ENCODE measurements at regions not wholly inside any gene's neighbourhood (a gene's known extent, or its start where the extent isn't known, plus 50 kb on each side); places are given as distances from the start of the nearest gene placed in this dataset.

- FAIRE-seq (no peak), DNase-seq (ENCODE audit: insufficient read length, low spot score) (no peak)
- TF ChIP-seq PAX5 (IDR thresholded peaks at IDR 0.05; ENCODE audit: insufficient read depth, low read length, severe bottlenecking) (no peak), SPI1 (IDR thresholded peaks at IDR 0.05; ENCODE audit: low read depth, low read length) (no peak), TAF1 (IDR thresholded peaks at IDR 0.05; ENCODE audit: low read depth, low read length) (no peak), POLR2AphosphoS5 (IDR thresholded peaks at IDR 0.05; ENCODE audit: low read depth, low read length) (no peak), POLR2A (IDR thresholded peaks at IDR 0.05; ENCODE audit: low read depth, low read length) (no peak), POU2F2 (IDR thresholded peaks at IDR 0.05; ENCODE audit: low read depth, low read length) (no peak)
These were observed 623.2 kb downstream of the LMO4 start for GRCh38 chr1:87951852-87952251.

DNA sequence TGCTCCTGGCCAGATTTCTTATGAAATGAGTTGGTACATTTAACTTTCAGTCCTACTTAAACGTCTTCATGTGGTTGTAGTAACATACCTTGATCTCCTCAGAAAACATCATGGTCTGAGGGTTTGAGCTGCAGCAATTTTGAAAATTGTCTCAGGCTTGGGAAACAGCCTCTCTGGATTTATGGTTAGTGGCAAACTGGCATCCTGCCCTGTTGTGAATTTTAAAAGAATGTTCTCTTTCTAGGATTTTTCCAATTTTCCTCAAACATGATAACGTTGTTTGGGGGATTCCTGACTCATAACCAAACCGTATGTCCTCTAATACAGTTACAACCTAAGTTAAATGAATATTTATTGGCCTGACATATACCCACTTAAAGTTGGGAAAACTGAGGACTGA lies 624.4 kb downstream of the LMO4 start:
- TF ChIP-seq POLR2A (IDR thresholded peaks at IDR 0.05; ENCODE audit: low read depth, low read length) (no peak), POLR2AphosphoS5 (IDR thresholded peaks at IDR 0.05; ENCODE audit: low read depth, low read length) (no peak), TAF1 (IDR thresholded peaks at IDR 0.05; ENCODE audit: low read depth, low read length) (no peak), POU2F2 (IDR thresholded peaks at IDR 0.05; ENCODE audit: low read depth, low read length) (no peak), SPI1 (IDR thresholded peaks at IDR 0.05; ENCODE audit: low read depth, low read length) (no peak), PAX5 (IDR thresholded peaks at IDR 0.05; ENCODE audit: insufficient read depth, low read length, severe bottlenecking) (no peak)
- DNase-seq (ENCODE audit: insufficient read length, low spot score) (no peak), FAIRE-seq (no peak)

- peak; percentile 54 for FAIRE-seq
- TF ChIP-seq TAF1 (IDR thresholded peaks at IDR 0.05; ENCODE audit: low read depth, low read length): no peak
- no peak for TF ChIP-seq SPI1 (IDR thresholded peaks at IDR 0.05; ENCODE audit: low read depth, low read length)
- TF ChIP-seq POU2F2 (IDR thresholded peaks at IDR 0.05; ENCODE audit: low read depth, low read length): no peak
- no peak for TF ChIP-seq PAX5 (IDR thresholded peaks at IDR 0.05; ENCODE audit: insufficient read depth, low read length, severe bottlenecking)
- no peak for TF ChIP-seq POLR2A (IDR thresholded peaks at IDR 0.05; ENCODE audit: low read depth, low read length)
- no peak for TF ChIP-seq POLR2AphosphoS5 (IDR thresholded peaks at IDR 0.05; ENCODE audit: low read depth, low read length)
- peak; percentile 2 for DNase-seq (ENCODE audit: insufficient read length, low spot score)
These were observed 625.2 kb downstream of the LMO4 start for GRCh38 chr1:87953732-87954344.

DNA sequence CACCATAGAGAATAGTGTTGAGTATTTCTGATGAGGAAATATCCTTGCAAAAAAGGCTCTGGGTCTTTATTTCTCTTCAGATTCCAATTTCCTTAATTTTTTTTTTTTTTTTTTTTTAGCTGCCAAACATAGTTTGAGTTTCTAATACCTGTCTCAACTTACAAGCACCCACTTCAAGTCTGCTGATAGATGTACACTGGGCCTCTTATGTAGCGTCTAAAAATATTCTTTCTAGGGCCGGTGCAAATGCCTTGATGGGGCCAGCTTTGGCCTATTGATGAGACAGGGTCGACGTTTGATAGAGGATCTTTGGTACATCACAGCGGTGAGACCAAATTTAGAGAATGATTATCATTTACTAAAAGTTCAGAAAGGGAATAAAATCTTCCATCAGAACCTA lies 626.4 kb downstream of the LMO4 start:
- FAIRE-seq: no peak
- TF ChIP-seq POLR2AphosphoS5 (IDR thresholded peaks at IDR 0.05; ENCODE audit: low read depth, low read length) (no peak), PAX5 (IDR thresholded peaks at IDR 0.05; ENCODE audit: insufficient read depth, low read length, severe bottlenecking) (no peak), POLR2A (IDR thresholded peaks at IDR 0.05; ENCODE audit: low read depth, low read length) (no peak), SPI1 (IDR thresholded peaks at IDR 0.05; ENCODE audit: low read depth, low read length) (no peak), POU2F2 (IDR thresholded peaks at IDR 0.05; ENCODE audit: low read depth, low read length) (no peak), TAF1 (IDR thresholded peaks at IDR 0.05; ENCODE audit: low read depth, low read length) (no peak)

GRCh38 chr1:87956072-87956471 lies 627.4 kb downstream of the LMO4 start:
- FAIRE-seq: no peak
- TF ChIP-seq POU2F2 (IDR thresholded peaks at IDR 0.05; ENCODE audit: low read depth, low read length) (no peak), PAX5 (IDR thresholded peaks at IDR 0.05; ENCODE audit: insufficient read depth, low read length, severe bottlenecking) (no peak), POLR2AphosphoS5 (IDR thresholded peaks at IDR 0.05; ENCODE audit: low read depth, low read length) (no peak), POLR2A (IDR thresholded peaks at IDR 0.05; ENCODE audit: low read depth, low read length) (no peak), TAF1 (IDR thresholded peaks at IDR 0.05; ENCODE audit: low read depth, low read length) (no peak), SPI1 (IDR thresholded peaks at IDR 0.05; ENCODE audit: low read depth, low read length) (no peak)
- no peak for DNase-seq (ENCODE audit: insufficient read length, low spot score)

More for the DNA sequence above, 626.4 kb downstream of the LMO4 start:
- DNase-seq (ENCODE audit: insufficient read length, low spot score): no peak

- no peak for TF ChIP-seq POLR2A (IDR thresholded peaks at IDR 0.05; ENCODE audit: low read depth, low read length)
- TF ChIP-seq SPI1 (IDR thresholded peaks at IDR 0.05; ENCODE audit: low read depth, low read length): no peak
- no peak for TF ChIP-seq POU2F2 (IDR thresholded peaks at IDR 0.05; ENCODE audit: low read depth, low read length)
- TF ChIP-seq PAX5 (IDR thresholded peaks at IDR 0.05; ENCODE audit: insufficient read depth, low read length, severe bottlenecking): no peak
- TF ChIP-seq POLR2AphosphoS5 (IDR thresholded peaks at IDR 0.05; ENCODE audit: low read depth, low read length): no peak
- no peak for TF ChIP-seq TAF1 (IDR thresholded peaks at IDR 0.05; ENCODE audit: low read depth, low read length)
- no peak for FAIRE-seq
- DNase-seq (ENCODE audit: insufficient read length, low spot score): no peak
These were observed 628.1 kb downstream of the LMO4 start for GRCh38 chr1:87956750-87957149.

GRCh38 chr1:87957331-87957730 lies 628.7 kb downstream of the LMO4 start:
- FAIRE-seq: no peak
- TF ChIP-seq POU2F2 (IDR thresholded peaks at IDR 0.05; ENCODE audit: low read depth, low read length) (no peak), PAX5 (IDR thresholded peaks at IDR 0.05; ENCODE audit: insufficient read depth, low read length, severe bottlenecking) (no peak), POLR2AphosphoS5 (IDR thresholded peaks at IDR 0.05; ENCODE audit: low read depth, low read length) (no peak), SPI1 (IDR thresholded peaks at IDR 0.05; ENCODE audit: low read depth, low read length) (no peak), POLR2A (IDR thresholded peaks at IDR 0.05; ENCODE audit: low read depth, low read length) (no peak), TAF1 (IDR thresholded peaks at IDR 0.05; ENCODE audit: low read depth, low read length) (no peak)
- no peak for DNase-seq (ENCODE audit: insufficient read length, low spot score)

- TF ChIP-seq SPI1 (IDR thresholded peaks at IDR 0.05; ENCODE audit: low read depth, low read length): no peak
- no peak for TF ChIP-seq POU2F2 (IDR thresholded peaks at IDR 0.05; ENCODE audit: low read depth, low read length)
- TF ChIP-seq TAF1 (IDR thresholded peaks at IDR 0.05; ENCODE audit: low read depth, low read length): no peak
- TF ChIP-seq PAX5 (IDR thresholded peaks at IDR 0.05; ENCODE audit: insufficient read depth, low read length, severe bottlenecking): no peak
- FAIRE-seq (no peak), DNase-seq (ENCODE audit: insufficient read length, low spot score) (no peak)
These were observed 629.5 kb downstream of the LMO4 start for GRCh38 chr1:87958201-87958600.

GRCh38 chr1:87958716-87959115 lies 630.0 kb downstream of the LMO4 start:
- no peak for TF ChIP-seq POLR2AphosphoS5 (IDR thresholded peaks at IDR 0.05; ENCODE audit: low read depth, low read length)
- no peak for TF ChIP-seq POLR2A (IDR thresholded peaks at IDR 0.05; ENCODE audit: low read depth, low read length)
- TF ChIP-seq SPI1 (IDR thresholded peaks at IDR 0.05; ENCODE audit: low read depth, low read length): no peak
- TF ChIP-seq TAF1 (IDR thresholded peaks at IDR 0.05; ENCODE audit: low read depth, low read length): no peak
- no peak for TF ChIP-seq PAX5 (IDR thresholded peaks at IDR 0.05; ENCODE audit: insufficient read depth, low read length, severe bottlenecking)
- TF ChIP-seq POU2F2 (IDR thresholded peaks at IDR 0.05; ENCODE audit: low read depth, low read length): no peak
- no peak for FAIRE-seq
- DNase-seq (ENCODE audit: insufficient read length, low spot score): no peak

DNA sequence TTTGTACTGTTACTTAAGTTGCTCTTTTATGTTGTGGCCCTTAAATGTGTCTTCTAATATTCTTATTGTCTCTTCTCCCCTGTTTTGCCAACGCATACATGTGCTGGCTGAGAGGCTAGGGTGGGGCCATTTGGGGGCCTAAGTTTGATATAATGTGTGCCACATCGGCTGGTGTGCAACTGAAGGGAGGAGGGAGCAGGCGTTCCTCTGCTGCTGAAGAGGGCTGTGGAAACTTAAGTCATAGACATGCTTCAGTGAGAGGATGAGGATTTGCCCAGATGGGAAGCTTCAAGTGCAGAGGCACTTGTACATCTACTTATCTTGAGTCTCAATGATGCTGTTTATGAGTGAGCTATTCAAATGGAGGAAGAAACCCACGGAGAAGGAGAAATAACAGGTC lies 630.6 kb downstream of the LMO4 start:
- FAIRE-seq: no peak
- TF ChIP-seq POLR2A (IDR thresholded peaks at IDR 0.05; ENCODE audit: low read depth, low read length): no peak
- TF ChIP-seq POLR2AphosphoS5 (IDR thresholded peaks at IDR 0.05; ENCODE audit: low read depth, low read length): no peak
- TF ChIP-seq TAF1 (IDR thresholded peaks at IDR 0.05; ENCODE audit: low read depth, low read length): no peak
- TF ChIP-seq SPI1 (IDR thresholded peaks at IDR 0.05; ENCODE audit: low read depth, low read length): no peak
- no peak for TF ChIP-seq PAX5 (IDR thresholded peaks at IDR 0.05; ENCODE audit: insufficient read depth, low read length, severe bottlenecking)
- no peak for TF ChIP-seq POU2F2 (IDR thresholded peaks at IDR 0.05; ENCODE audit: low read depth, low read length)
- no peak for DNase-seq (ENCODE audit: insufficient read length, low spot score)
